H1 (cell line): ENCODE measurements at regions not wholly inside any gene's neighbourhood (a gene's known extent, or its start where the extent isn't known, plus 50 kb on each side); places are given as distances from the start of the nearest gene placed in this dataset.

Experiments used
- CTCF ChIA-PET: fragments of 300-600 bp; sonication (Branson Sonifier 250); formaldehyde crosslinking; loops from one replicate; lab custom pipeline; 2021; ENCODE audit not compliant: partially characterized antibody; lab: Charles Lee
- POLR2A ChIA-PET: fragments of 300-600 bp; sonication (Branson Sonifier 250); formaldehyde crosslinking; loops from one replicate; lab custom pipeline; 2021; ENCODE audit warnings: inconsistent platforms; ENCODE audit not compliant: partially characterized antibody; lab: Charles Lee
- DNase-seq, 2 experiments: peaks; one replicate each; pipeline versions ENCODE4 v3.0.0 to v3.0.0-alpha.2; 2010 to 2022; ENCODE audit warnings: low spot score in 2 of 2, low read depth in 1 of 2, mixed read lengths in 1 of 2
- FAIRE-seq: peaks from 2 replicates; lab custom pipeline; 2011; peaks lifted over from hg19 to GRCh38; lab: Jason Lieb, UNC
- H2AFZ ChIP-seq: 2 replicates; pipeline ENCODE4 v1.8.1; 2012; ENCODE audit warnings: low read length, inconsistent platforms
- H2AK5ac ChIP-seq: 2 replicates; pipeline ENCODE4 v1.6.1; 2013; ENCODE audit warnings: low read depth, low read length
- H2BK120ac ChIP-seq: replicated peaks from 2 replicates; pipeline ENCODE3; 2013; ENCODE audit warnings: low read depth, low read length, inconsistent platforms
- H2BK12ac ChIP-seq: 2 replicates; pipeline ENCODE4 v1.6.1; 2013; ENCODE audit warnings: low read depth, low read length
- H2BK15ac ChIP-seq: 2 replicates; pipeline ENCODE4 v1.6.1; 2013; ENCODE audit warnings: low read length
- H2BK20ac ChIP-seq: 2 replicates; pipeline ENCODE4 v1.6.1; 2013; ENCODE audit warnings: low read length
- H2BK5ac ChIP-seq: 2 replicates; pipeline ENCODE4 v1.6.1; 2013; ENCODE audit warnings: low read depth, low read length
- H3K14ac ChIP-seq: 2 replicates; pipeline ENCODE4 v1.6.1; 2013; ENCODE audit warnings: inconsistent platforms; ENCODE audit not compliant: insufficient read length
- H3K18ac ChIP-seq: 2 replicates; pipeline ENCODE4 v1.6.1; 2013; ENCODE audit warnings: low read length; ENCODE audit errors: extremely low read depth
- H3K23ac ChIP-seq: 2 replicates; pipeline ENCODE4 v1.6.1; 2013; ENCODE audit warnings: inconsistent platforms; ENCODE audit not compliant: insufficient read length
- H3K23me2 ChIP-seq: 2 replicates; pipeline ENCODE4 v1.6.1; 2013; ENCODE audit warnings: low read depth, low read length
- H3K27ac ChIP-seq: 2 replicates; pipeline ENCODE4 v1.6.1; 2011; ENCODE audit warnings: low read depth, low read length, inconsistent platforms
- H3K27me3 ChIP-seq, 4 experiments: replicated peaks in 1 of 4; 1 replicate in 1 of 4; 2 replicates in 3 of 4; pipeline versions ENCODE4 v1.6.1 to v1.8.1; 2011 to 2013; ENCODE audit warnings: low read length in 3 of 4, mild to moderate bottlenecking in 3 of 4, inconsistent platforms in 2 of 4, mixed read lengths in 2 of 4, moderate library complexity in 1 of 4; ENCODE audit not compliant: control insufficient read depth in 3 of 4, insufficient read depth in 3 of 4; ENCODE audit errors: extremely low read depth in 1 of 4
- H3K36me3 ChIP-seq, 4 experiments: 2 replicates each; pipeline versions ENCODE4 v1.6.1 to v1.8.1; 2011 to 2013; ENCODE audit warnings: mild to moderate bottlenecking in 4 of 4, low read length in 3 of 4, moderate library complexity in 2 of 4, control low read depth in 1 of 4, inconsistent platforms in 1 of 4; ENCODE audit not compliant: insufficient read depth in 4 of 4, control insufficient read depth in 2 of 4
- H3K4ac ChIP-seq: replicated peaks from 2 replicates; pipeline ENCODE3; 2013; ENCODE audit warnings: low read length, low read depth, mixed read lengths, inconsistent platforms; ENCODE audit not compliant: insufficient read length
- H3K4me1 ChIP-seq, 4 experiments: replicated peaks in 1 of 4; 1 replicate in 1 of 4; 2 replicates in 3 of 4; pipeline versions ENCODE4 v1.6.1 to v1.8.1; 2011 to 2013; ENCODE audit warnings: low read length in 3 of 4, inconsistent platforms in 2 of 4, mixed read lengths in 1 of 4; ENCODE audit not compliant: insufficient read depth in 4 of 4, control insufficient read depth in 3 of 4
- H3K4me2 ChIP-seq, 2 experiments: 2 replicates each; pipeline versions ENCODE4 v1.6.1 to v1.8.1; 2011 to 2013; ENCODE audit warnings: low read depth in 2 of 2, low read length in 2 of 2, control low read depth in 1 of 2, inconsistent platforms in 1 of 2, mild to moderate bottlenecking in 1 of 2; ENCODE audit not compliant: insufficient read depth in 1 of 2
- H3K4me3 ChIP-seq, 4 experiments: fragments of 200-600, 300-600 bp in 1 of 4; sonication (generic), shearing (Covaris generic), sonication (Bioruptor Twin) in 1 of 4; 2 replicates each; pipeline versions ENCODE4 v1.5.1 to v1.8.1; 2011 to 2016; ENCODE audit warnings: low read length in 4 of 4, low read depth in 3 of 4, control low read depth in 2 of 4, inconsistent platforms in 2 of 4, mild to moderate bottlenecking in 2 of 4, mixed read lengths in 1 of 4, moderate library complexity in 1 of 4; ENCODE audit not compliant: insufficient read depth in 2 of 4; ENCODE audit errors: extremely low read depth in 1 of 4
- H3K56ac ChIP-seq: replicated peaks from 2 replicates; pipeline ENCODE3; 2013; ENCODE audit warnings: low read depth, mild to moderate bottlenecking, mixed read lengths, low read length, inconsistent platforms; ENCODE audit not compliant: insufficient read length
- H3K79me1 ChIP-seq: 2 replicates; pipeline ENCODE4 v1.6.1; 2013; ENCODE audit warnings: low read depth, low read length, control low read depth
- H3K79me2 ChIP-seq, 2 experiments: 2 replicates each; pipeline versions ENCODE4 v1.6.1 to v1.8.1; 2012 to 2013; ENCODE audit warnings: low read length in 2 of 2, mild to moderate bottlenecking in 2 of 2, inconsistent platforms in 1 of 2; ENCODE audit not compliant: insufficient read depth in 2 of 2, control insufficient read depth in 1 of 2
- H3K9ac ChIP-seq, 4 experiments: replicated peaks in 1 of 4; 1 replicate in 1 of 4; 2 replicates in 3 of 4; pipeline versions ENCODE4 v1.6.1 to v1.8.1; 2011 to 2013; ENCODE audit warnings: low read depth in 3 of 4, low read length in 3 of 4, control low read depth in 2 of 4, mild to moderate bottlenecking in 2 of 4, moderate library complexity in 2 of 4, inconsistent platforms in 1 of 4; ENCODE audit errors: extremely low read depth in 1 of 4
- H3K9me3 ChIP-seq, 2 experiments: 2 replicates each; pipeline versions ENCODE4 v1.6.1 to v1.8.1; 2012 to 2013; ENCODE audit warnings: mild to moderate bottlenecking in 2 of 2, moderate library complexity in 2 of 2, control low read depth in 1 of 2, inconsistent platforms in 1 of 2, low read depth in 1 of 2, low read length in 1 of 2, mixed read lengths in 1 of 2; ENCODE audit not compliant: insufficient read depth in 2 of 2
- H4K20me1 ChIP-seq, 2 experiments: replicated peaks in 1 of 2; 2 replicates each; pipeline versions ENCODE3 to v1.8.1; 2011 to 2013; ENCODE audit warnings: inconsistent platforms in 2 of 2, low read length in 2 of 2, mild to moderate bottlenecking in 1 of 2; ENCODE audit not compliant: insufficient read depth in 2 of 2, control insufficient read depth in 1 of 2
- H4K5ac ChIP-seq: 2 replicates; pipeline ENCODE4 v1.6.1; 2013; ENCODE audit warnings: low read length, low read depth, mixed read lengths, inconsistent platforms; ENCODE audit not compliant: insufficient read length
- H4K8ac ChIP-seq: 2 replicates; pipeline ENCODE4 v1.8.0; 2013; ENCODE audit warnings: mild to moderate bottlenecking, moderate library complexity, low read length, inconsistent platforms; ENCODE audit not compliant: insufficient read depth; ENCODE audit errors: extremely low read depth
- H4K91ac ChIP-seq: replicated peaks from 2 replicates; pipeline ENCODE3; 2013; ENCODE audit warnings: low read length, mixed read lengths, inconsistent platforms; ENCODE audit not compliant: insufficient read length
- CBX5 ChIP-seq: fragments of 300-800, 300-1000 bp; sonication (generic); IDR thresholded peaks from 2 replicates; pipeline ENCODE4 v1.7.1; 2016; ENCODE audit warnings: antibody characterized with exemption, low read length, low read depth
- JUN ChIP-seq: IDR thresholded peaks from 2 replicates; pipeline ENCODE4 v1.6.1; 2011; ENCODE audit warnings: low read depth, mild to moderate bottlenecking, improper control_type of control experiment, low read length
- KDM1A ChIP-seq: fragments of 200-600, 300-600 bp; sonication (generic); IDR thresholded peaks from 2 replicates; pipeline ENCODE4 v1.7.1; 2016; ENCODE audit warnings: mild to moderate bottlenecking, low read length, borderline replicate concordance
- MAFK ChIP-seq: IDR thresholded peaks from 2 replicates; pipeline ENCODE4 v1.6.1; 2012; ENCODE audit warnings: low read depth, mild to moderate bottlenecking, improper control_type of control experiment, low read length
- POLR2A ChIP-seq, 2 experiments: IDR thresholded peaks; 1 replicate in 1 of 2; 2 replicates in 1 of 2; pipeline ENCODE4 v1.6.1; 2011; ENCODE audit warnings: low read depth in 2 of 2, low read length in 2 of 2, mild to moderate bottlenecking in 2 of 2; ENCODE audit errors: control extremely low read depth in 1 of 2
- SIRT6 ChIP-seq: IDR thresholded peaks from one replicate; pipeline ENCODE4 v1.7.1; 2012; ENCODE audit warnings: low read length, inconsistent platforms
- SP4 ChIP-seq: IDR thresholded peaks from 2 replicates; pipeline ENCODE4 v1.6.1; 2012; ENCODE audit warnings: low read length, inconsistent platforms
- SRF ChIP-seq: IDR thresholded peaks from 2 replicates; pipeline ENCODE4 v1.6.1; 2011; ENCODE audit warnings: mild to moderate bottlenecking, low read depth, low read length, moderate library complexity
- TAF1 ChIP-seq: IDR thresholded peaks from 2 replicates; pipeline ENCODE4 v1.6.1; 2011; ENCODE audit warnings: mild to moderate bottlenecking, low read depth, low read length
- WGBS, 2 experiments: shearing (Covaris generic) in 1 of 2; methylation state at CpG; one replicate each; pipeline versions ENCODE4 v1.1.6 to v1.1.7; 2013 to 2015; ENCODE audit warnings: low lambda C conversion rate in 2 of 2, mixed read lengths in 2 of 2, inconsistent platforms in 1 of 2, low coverage in 1 of 2, missing lambda C conversion rate in 1 of 2; ENCODE audit not compliant: insufficient replicate concordance in 2 of 2, insufficient coverage in 1 of 2, insufficient read length in 1 of 2; ENCODE audit errors: extremely low coverage in 1 of 2, missing lambda C conversion rate in 1 of 2; 5-methylcytosine and 5-hydroxymethylcytosine counted together
- TF ChIP-seq, protein P1 (sequence below): IDR thresholded peaks from 2 replicates; pipeline ENCODE4 v1.6.1; 2011; ENCODE audit warnings: low read length, improper control_type of control experiment
- TF ChIP-seq, protein P2 (sequence below): IDR thresholded peaks from 2 replicates; pipeline ENCODE4 v1.6.1; 2012; ENCODE audit warnings: low read length, inconsistent platforms

- no peak overlapping the region for H3K56ac ChIP-seq
- H3K4ac ChIP-seq = no peak overlapping the region
- no peak overlapping the region for H3K18ac ChIP-seq
- no peaks in the 10 kb centered on the region; a peak in 1 of 4 replicates for H3K9me3 ChIP-seq
- peak overlapping the region; percentile 91; the same call in 1 of the 2 replicates for H2AFZ ChIP-seq
- no peak overlapping the region for H2BK15ac ChIP-seq
- H2BK5ac ChIP-seq = no peak overlapping the region
- H3K9ac ChIP-seq = no peak overlapping the region; a peak in 1 of 7 replicates
- no peak overlapping the region for H2BK120ac ChIP-seq
- 38% methylated on average over 4 of the region's 4 CpGs; no CpG with 5 or more reads in 1 of the 2 experiments for WGBS, 2 experiments
- H3K79me2 ChIP-seq = no peaks in the 10 kb centered on the region
- H3K4me3 ChIP-seq = no peak overlapping the region
- no peak overlapping the region for H4K5ac ChIP-seq
- H3K27me3 ChIP-seq = no peaks in the 10 kb centered on the region
- no peak overlapping the region for H3K23ac ChIP-seq
- no peaks in the 10 kb centered on the region for H4K20me1 ChIP-seq
- H2AK5ac ChIP-seq = no peak overlapping the region
- FAIRE-seq = peak; percentile 80
- H3K14ac ChIP-seq = no peak overlapping the region
- ChIA-PET POLR2A (no interaction called here), CTCF (no interaction called here)
- H2BK12ac ChIP-seq = no peak overlapping the region
- no peaks in the 10 kb centered on the region for H3K79me1 ChIP-seq
- H4K8ac ChIP-seq = no peak overlapping the region; the same call in 1 of the 2 replicates
- H4K91ac ChIP-seq = no peak overlapping the region
- H3K27ac ChIP-seq = no peak overlapping the region
- 0 out of 2 replicates have a peak overlapping the region, but pooled peaks have one; percentile 61 for H2BK20ac ChIP-seq
- H3K23me2 ChIP-seq = no peaks in the 10 kb centered on the region
- peak overlapping the region; percentile 32 to 45; a peak in 2 of 4 replicates for H3K4me2 ChIP-seq
- DNase-seq = no peak
- H3K4me1 ChIP-seq = peaks cover 0 to 5% (median 2%) of the 10 kb centered on the region in 4 experiments; a peak in 2 of 7 replicates
- H3K36me3 ChIP-seq = no peaks in the 10 kb centered on the region
- TF ChIP-seq SIRT6 (no peak), JUN (no peak), CBX5 (no peak), MAFK (no peak), SP4 (no peak), TAF1 (no peak), POLR2A (IDR thresholded peaks at IDR 0.05; ENCODE audit: control extremely low read depth in 1 of 2, low read depth in 2 of 2, low read length in 2 of 2) (no peak), SRF (no peak), KDM1A (no peak)
- TF ChIP-seq, protein P1, sequence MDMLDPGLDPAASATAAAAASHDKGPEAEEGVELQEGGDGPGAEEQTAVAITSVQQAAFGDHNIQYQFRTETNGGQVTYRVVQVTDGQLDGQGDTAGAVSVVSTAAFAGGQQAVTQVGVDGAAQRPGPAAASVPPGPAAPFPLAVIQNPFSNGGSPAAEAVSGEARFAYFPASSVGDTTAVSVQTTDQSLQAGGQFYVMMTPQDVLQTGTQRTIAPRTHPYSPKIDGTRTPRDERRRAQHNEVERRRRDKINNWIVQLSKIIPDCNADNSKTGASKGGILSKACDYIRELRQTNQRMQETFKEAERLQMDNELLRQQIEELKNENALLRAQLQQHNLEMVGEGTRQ = no peak
- TF ChIP-seq, protein P2, sequence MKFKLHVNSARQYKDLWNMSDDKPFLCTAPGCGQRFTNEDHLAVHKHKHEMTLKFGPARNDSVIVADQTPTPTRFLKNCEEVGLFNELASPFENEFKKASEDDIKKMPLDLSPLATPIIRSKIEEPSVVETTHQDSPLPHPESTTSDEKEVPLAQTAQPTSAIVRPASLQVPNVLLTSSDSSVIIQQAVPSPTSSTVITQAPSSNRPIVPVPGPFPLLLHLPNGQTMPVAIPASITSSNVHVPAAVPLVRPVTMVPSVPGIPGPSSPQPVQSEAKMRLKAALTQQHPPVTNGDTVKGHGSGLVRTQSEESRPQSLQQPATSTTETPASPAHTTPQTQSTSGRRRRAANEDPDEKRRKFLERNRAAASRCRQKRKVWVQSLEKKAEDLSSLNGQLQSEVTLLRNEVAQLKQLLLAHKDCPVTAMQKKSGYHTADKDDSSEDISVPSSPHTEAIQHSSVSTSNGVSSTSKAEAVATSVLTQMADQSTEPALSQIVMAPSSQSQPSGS = no peak
These were observed 265.9 kb downstream of the ZNF674 start for GRCh38 chrX:46279214-46279924.
